AG04450 (cell line): ENCODE measurements at regions not wholly inside any gene's neighbourhood (a gene's known extent, or its start where the extent isn't known, plus 50 kb on each side); places are given as distances from the start of the nearest gene placed in this dataset.

ENCODE experiments used
- CTCF ChIA-PET: fragments of 300-600, 350-600 bp; formaldehyde crosslinking; extraction: SDS; loops from one replicate; lab custom pipeline; 2022; ENCODE audit warnings: antibody characterized with exemption, inconsistent platforms; lab: Charles Lee
- POLR2A ChIA-PET: fragments of 350-600 bp; formaldehyde crosslinking; extraction: SDS; loops from one replicate; lab custom pipeline; 2021; ENCODE audit warnings: antibody characterized with exemption, inconsistent platforms; lab: Yijun Ruan, JAX
- DNase-seq: peaks from one replicate; pipeline ENCODE4 v3.0.0-alpha.2; 2011; ENCODE audit warnings: low read depth, low spot score
- H3K27ac ChIP-seq: one replicate; pipeline ENCODE4 v1.5.1; 2012; ENCODE audit warnings: low read depth, low read length, control low read depth
- H3K27me3 ChIP-seq: one replicate; pipeline ENCODE4 v1.6.0; 2012; ENCODE audit warnings: low read length; ENCODE audit not compliant: control insufficient read depth, insufficient read depth
- H3K4me3 ChIP-seq: 2 replicates; pipeline ENCODE4 v1.5.1; 2011; ENCODE audit warnings: mild to moderate bottlenecking, low read depth, low read length, control low read depth
- H3K9me3 ChIP-seq: 2 replicates; pipeline ENCODE4 v1.5.1; 2012; ENCODE audit warnings: low read length; ENCODE audit not compliant: control insufficient read depth, insufficient read depth
- TF ChIP-seq, protein P1 (sequence below): IDR thresholded peaks from 2 replicates; pipeline ENCODE4 v1.5.1; 2011; ENCODE audit warnings: low read depth, low read length, control low read depth, inconsistent platforms

DNA sequence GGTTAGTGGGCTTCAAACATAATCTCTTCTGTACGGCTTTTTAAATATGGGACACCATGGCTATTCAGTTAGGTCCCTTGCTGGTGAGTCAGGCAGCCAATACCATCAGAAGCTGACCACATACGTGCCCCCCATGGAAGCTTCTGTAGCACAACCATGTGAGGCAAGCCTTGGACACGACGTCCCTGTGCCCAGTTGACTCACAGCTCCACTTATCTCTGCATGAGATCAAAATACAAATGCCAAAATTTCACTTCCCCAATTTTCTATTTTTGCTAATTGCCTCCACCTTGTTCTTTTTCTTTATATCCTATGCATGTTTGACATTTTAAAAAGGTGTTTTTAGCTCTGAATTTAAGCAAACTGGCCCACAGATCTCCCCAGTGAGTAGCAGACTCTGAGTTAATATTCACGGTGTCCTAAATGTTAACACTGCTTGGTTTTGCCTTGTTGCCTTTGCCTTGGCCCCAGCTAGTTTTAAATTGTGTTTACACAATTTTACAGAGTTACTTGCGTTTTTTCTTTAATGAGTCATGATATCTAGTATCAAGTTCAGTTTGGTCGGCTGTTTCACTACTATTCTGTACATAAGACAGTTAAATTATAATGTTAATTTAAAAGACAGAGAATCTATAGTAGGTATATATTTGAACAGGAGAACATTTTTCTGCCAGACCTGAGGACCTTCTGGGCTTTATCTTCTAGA lies 77.5 kb downstream of the CDCA7 start:
- CTCF ChIA-PET, result interaction anchor here (0.5 to 1.3 kb wide), 4 partner anchors 12 to 33 kb away, joined by 3 to 7 read pairs (median 5); no protein-coding TSS in a partner anchor
- DNase-seq, result no peak
- POLR2A ChIA-PET, result no interaction called here
- no peaks in the 10 kb centered on the region for H3K9me3 ChIP-seq
- peaks cover 7% of the 10 kb centered on the region for H3K27me3 ChIP-seq
- no peak overlapping the region for H3K4me3 ChIP-seq
- H3K27ac ChIP-seq, result no peak overlapping the region
- TF ChIP-seq, protein P1, sequence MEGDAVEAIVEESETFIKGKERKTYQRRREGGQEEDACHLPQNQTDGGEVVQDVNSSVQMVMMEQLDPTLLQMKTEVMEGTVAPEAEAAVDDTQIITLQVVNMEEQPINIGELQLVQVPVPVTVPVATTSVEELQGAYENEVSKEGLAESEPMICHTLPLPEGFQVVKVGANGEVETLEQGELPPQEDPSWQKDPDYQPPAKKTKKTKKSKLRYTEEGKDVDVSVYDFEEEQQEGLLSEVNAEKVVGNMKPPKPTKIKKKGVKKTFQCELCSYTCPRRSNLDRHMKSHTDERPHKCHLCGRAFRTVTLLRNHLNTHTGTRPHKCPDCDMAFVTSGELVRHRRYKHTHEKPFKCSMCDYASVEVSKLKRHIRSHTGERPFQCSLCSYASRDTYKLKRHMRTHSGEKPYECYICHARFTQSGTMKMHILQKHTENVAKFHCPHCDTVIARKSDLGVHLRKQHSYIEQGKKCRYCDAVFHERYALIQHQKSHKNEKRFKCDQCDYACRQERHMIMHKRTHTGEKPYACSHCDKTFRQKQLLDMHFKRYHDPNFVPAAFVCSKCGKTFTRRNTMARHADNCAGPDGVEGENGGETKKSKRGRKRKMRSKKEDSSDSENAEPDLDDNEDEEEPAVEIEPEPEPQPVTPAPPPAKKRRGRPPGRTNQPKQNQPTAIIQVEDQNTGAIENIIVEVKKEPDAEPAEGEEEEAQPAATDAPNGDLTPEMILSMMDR, result no peak

DNA sequence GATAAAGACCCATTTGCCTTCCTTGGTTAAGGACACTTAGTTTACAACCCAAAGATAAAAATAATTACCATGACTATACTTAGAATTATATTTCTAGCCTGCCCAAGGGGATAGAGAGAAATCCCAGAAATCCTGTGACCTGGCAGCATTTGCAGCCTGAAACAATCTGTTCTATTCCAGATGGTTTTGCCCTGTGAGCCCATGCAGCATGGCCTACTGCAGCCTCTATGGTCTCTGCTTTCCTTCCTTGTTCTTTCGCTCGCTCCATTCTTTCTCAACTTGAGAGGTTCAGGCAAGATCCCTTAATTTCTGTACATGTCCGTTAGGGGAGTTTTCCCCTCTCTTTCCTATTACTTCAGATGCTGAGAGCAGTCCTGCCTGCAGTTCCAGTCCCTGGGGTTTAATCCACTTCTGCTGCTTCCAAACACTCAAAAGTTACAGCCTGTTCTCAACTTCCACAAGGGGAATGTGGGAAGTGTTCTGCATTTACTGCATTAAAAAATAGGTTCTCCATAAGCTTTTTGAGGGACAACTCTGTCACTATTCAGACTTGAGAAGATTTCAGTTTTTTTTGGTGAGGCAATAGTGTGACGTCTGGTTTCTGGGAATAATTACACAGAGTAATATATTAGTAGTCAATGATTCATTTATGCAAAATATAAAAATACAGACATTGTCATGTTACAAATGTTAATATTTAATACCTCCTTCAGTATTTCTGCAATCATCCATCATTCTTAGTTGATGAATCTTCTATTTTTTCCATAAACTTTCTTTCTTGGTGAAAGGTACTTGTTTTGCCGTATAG lies 80.3 kb downstream of the CDCA7 start:
- POLR2A ChIA-PET, result no interaction called here

DNA sequence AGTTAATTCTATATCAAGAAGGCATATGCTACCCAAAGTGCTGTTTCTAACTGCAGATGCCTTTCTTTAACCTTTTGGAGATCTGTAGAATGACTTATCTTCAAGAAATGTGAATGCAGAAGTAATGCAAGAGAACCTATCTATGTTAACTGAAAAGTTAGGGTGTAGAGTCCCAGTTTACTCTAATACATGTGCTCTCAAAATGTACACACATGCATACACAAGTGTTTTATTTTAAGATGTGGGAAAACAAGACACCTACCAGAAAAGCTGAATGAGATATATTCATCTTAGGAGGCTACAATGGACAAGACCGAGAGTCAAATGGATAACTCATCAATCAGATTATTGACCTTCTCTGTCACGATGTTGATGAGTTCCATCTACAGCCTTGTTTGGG lies 80.9 kb downstream of the CDCA7 start:
- TF ChIP-seq, protein P1, result no peak
- Histone ChIP-seq H3K27ac (no peak overlapping the region), H3K9me3 (no peaks in the 10 kb centered on the region), H3K4me3 (no peak overlapping the region), H3K27me3 (peaks cover 11% of the 10 kb centered on the region)
- ChIA-PET CTCF (no interaction called here), POLR2A (no interaction called here)
- DNase-seq, result no peak

More for the DNA sequence above, 80.3 kb downstream of the CDCA7 start:
- CTCF ChIA-PET, result interaction anchor here (0.6 kb wide), 1 partner anchor 15 kb away, joined by 3 read pairs; no protein-coding TSS in a partner anchor
- TF ChIP-seq, protein P1, result no peak
- Histone ChIP-seq H3K27me3 (peaks cover 14% of the 10 kb centered on the region), H3K27ac (no peak overlapping the region), H3K4me3 (no peak overlapping the region), H3K9me3 (no peaks in the 10 kb centered on the region)
- DNase-seq, result no peak

DNA sequence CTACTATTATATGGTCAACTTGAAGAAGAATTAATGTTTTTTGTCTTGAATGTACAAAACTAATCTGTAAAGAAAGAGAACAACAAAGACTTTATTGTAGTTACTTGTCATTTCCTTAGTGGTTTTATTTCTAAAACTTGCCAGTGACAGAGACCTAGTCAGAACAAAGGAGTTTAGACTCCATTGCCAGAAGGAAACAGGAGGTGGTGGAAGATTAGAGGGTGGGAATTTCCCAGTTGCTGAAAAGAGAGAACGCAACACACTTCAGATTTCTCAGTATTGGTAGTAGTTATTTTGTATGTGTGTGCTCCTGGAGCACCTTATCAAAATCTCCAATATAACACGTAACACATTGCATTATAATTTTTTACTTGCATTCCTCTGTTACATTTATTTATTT lies 81.4 kb downstream of the CDCA7 start:
- no peak overlapping the region for H3K4me3 ChIP-seq
- peaks cover 11% of the 10 kb centered on the region for H3K27me3 ChIP-seq
- TF ChIP-seq, protein P1, result no peak
- H3K9me3 ChIP-seq, result no peaks in the 10 kb centered on the region
- CTCF ChIA-PET, result no interaction called here
- POLR2A ChIA-PET, result no interaction called here
- no peak for DNase-seq
- no peak overlapping the region for H3K27ac ChIP-seq

DNA sequence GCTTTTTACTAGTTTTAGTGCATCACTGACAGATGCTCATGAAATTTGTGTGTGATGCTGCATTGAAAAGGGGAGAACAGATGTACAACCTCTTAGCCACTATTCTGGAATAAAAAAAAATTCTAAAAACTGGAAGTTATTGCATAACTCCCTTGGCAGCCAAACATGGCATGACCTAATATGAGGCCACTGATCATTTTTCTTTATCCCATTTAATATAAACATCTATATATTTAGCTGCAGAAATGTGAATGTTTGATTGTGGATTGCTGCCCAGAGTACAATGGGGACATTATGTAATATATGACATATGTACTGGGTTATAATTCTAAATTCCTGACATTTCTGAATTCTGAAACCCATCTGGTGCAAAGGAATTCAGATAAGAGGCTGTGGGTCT lies 86.5 kb downstream of the CDCA7 start:
- Histone ChIP-seq H3K4me3 (no peak overlapping the region), H3K9me3 (no peaks in the 10 kb centered on the region), H3K27ac (no peak overlapping the region), H3K27me3 (peaks cover 14% of the 10 kb centered on the region)
- POLR2A ChIA-PET, result no interaction called here
- TF ChIP-seq, protein P1, result no peak
- no peak for DNase-seq
- CTCF ChIA-PET, result interaction anchor here (0.6 to 1.4 kb wide), 2 partner anchors 39 to 118 kb away, joined by 4 to 8 read pairs; no protein-coding TSS in a partner anchor
